Left colon (tissue), 2 donors: ENCODE measurements at regions not wholly inside any gene's neighbourhood (a gene's known extent, or its start where the extent isn't known, plus 50 kb on each side); places are given as distances from the start of the nearest gene placed in this dataset.
"Not testable (repeated sequence)": the region's sequence is repeated elsewhere in the genome, so short reads cannot be mapped to it uniquely, and the experiment has no call there.

ENCODE experiments used
- ATAC-seq: fragments of 200-7000 bp; cut with Tn5 transposase; one replicate; pipeline ENCODE4 v1.9.1; 2020; ENCODE audit warnings: mild to moderate bottlenecking, moderate library complexity
- DNase-seq, 2 donors: peaks; one replicate each; pipeline ENCODE4 v3.0.0-alpha.2; 2020
- intact Hi-C, 2 donors: fragments of 100-400 bp; cut with DNase I in 1 of 2; cut with micrococcal nuclease in 1 of 2; formaldehyde crosslinking; loops; one replicate each; pipeline versions ENCODE4 v1.11.2 to v1.14.0; 2022; cut with DNase I, micrococcal nuclease
- donor health status: DM: no; HTN: no; CAD: no.
- donor health status: DM: yes; HTN: yes; CAD: no.

GRCh38 chr14:42508209-42508946 lies 901.7 kb downstream of the LRFN5 start:
- intact Hi-C loops, result no loop called here
- no peak for DNase-seq
- no peak for ATAC-seq

GRCh38 chr14:42504433-42504832 lies 897.8 kb downstream of the LRFN5 start:
- DNase-seq (no peak), ATAC-seq (no peak)
- intact Hi-C loops, result no loop called here

- DNase-seq (no peak), ATAC-seq (no peak)
- intact Hi-C loops, result no loop called here
Observed at GRCh38 chr14:42499137-42499536, 892.5 kb downstream of the LRFN5 start.

- intact Hi-C loops, result no loop called here
- DNase-seq, result no peak
Observed at GRCh38 chr14:42490536-42490935, 883.9 kb downstream of the LRFN5 start.

GRCh38 chr14:42488965-42489364 lies 882.3 kb downstream of the LRFN5 start:
- DNase-seq (no peak), ATAC-seq (no peak)
- intact Hi-C loops, result no loop called here

More at GRCh38 chr14:42490536-42490935, 883.9 kb downstream of the LRFN5 start:
- ATAC-seq, result no peak

GRCh38 chr14:42482345-42482971 lies 875.8 kb downstream of the LRFN5 start:
- DNase-seq, intact Hi-C loops, ATAC-seq: not testable (repeated sequence)

- ATAC-seq, intact Hi-C loops, DNase-seq: not testable (repeated sequence)
Observed at GRCh38 chr14:42481714-42482113, 875.0 kb downstream of the LRFN5 start.

GRCh38 chr14:42480255-42480654 lies 873.6 kb downstream of the LRFN5 start:
- no peak for ATAC-seq

GRCh38 chr14:42475289-42475688 lies 868.6 kb downstream of the LRFN5 start:
- ATAC-seq (no peak), DNase-seq (no peak)
- intact Hi-C loops, result no loop called here

More at GRCh38 chr14:42480255-42480654, 873.6 kb downstream of the LRFN5 start:
- no peak for DNase-seq
- intact Hi-C loops, result no loop called here

GRCh38 chr14:42470427-42470719 lies 863.7 kb downstream of the LRFN5 start:
- DNase-seq, result no peak
- intact Hi-C loops, result no loop called here
- ATAC-seq, result no peak

- no peak for ATAC-seq
- intact Hi-C loops, result no loop called here
- no peak for DNase-seq
Observed at GRCh38 chr14:42469637-42470426, 863.2 kb downstream of the LRFN5 start.

- intact Hi-C loops, result no loop called here
- ATAC-seq, result no peak
- DNase-seq, result no peak
Observed at GRCh38 chr14:42460673-42461072, 854.0 kb downstream of the LRFN5 start.

- intact Hi-C loops, result no loop called here
- DNase-seq, result no peak
- no peak for ATAC-seq
Observed at GRCh38 chr14:42459171-42459685, 852.6 kb downstream of the LRFN5 start.

GRCh38 chr14:42441615-42442014 lies 834.9 kb downstream of the LRFN5 start:
- intact Hi-C loops, result no loop called here
- no peak for ATAC-seq
- DNase-seq, result no peak

GRCh38 chr14:42437809-42438208 lies 831.1 kb downstream of the LRFN5 start:
- DNase-seq, result no peak
- intact Hi-C loops, result no loop called here
- no peak for ATAC-seq

GRCh38 chr14:42429401-42429800 lies 822.7 kb downstream of the LRFN5 start:
- intact Hi-C loops, result no loop called here
- ATAC-seq (no peak), DNase-seq (no peak)

GRCh38 chr14:42428996-42429395 lies 822.3 kb downstream of the LRFN5 start:
- DNase-seq, result no peak
- intact Hi-C loops, result no loop called here
- no peak for ATAC-seq

GRCh38 chr14:42424501-42424900 lies 817.8 kb downstream of the LRFN5 start:
- no peak for ATAC-seq
- intact Hi-C loops, result no loop called here

GRCh38 chr14:42421377-42422078 lies 814.9 kb downstream of the LRFN5 start:
- ATAC-seq (no peak), DNase-seq (no peak)
- intact Hi-C loops, result no loop called here

More at GRCh38 chr14:42424501-42424900, 817.8 kb downstream of the LRFN5 start:
- no peak for DNase-seq
